HepG2 (cell line): ENCODE measurements at regions not wholly inside any gene's neighbourhood (a gene's known extent, or its start where the extent isn't known, plus 50 kb on each side); places are given as distances from the start of the nearest gene placed in this dataset.

ENCODE experiments used
- ATAC-seq: fragments of 200-7000 bp; cut with Tn5 transposase; 3 replicates; pipeline ENCODE4 v1.9.1; 2020; ENCODE audit warnings: mild to moderate bottlenecking, moderate library complexity
- BruUV-seq: library from RNA; stranded (reverse); fragments of 400-500 nt; replicated peaks from 2 replicates; lab custom pipeline; 2021; lab: Mats Ljungman, UMichigan
- CTCF ChIA-PET: fragments of 300-600 bp; formaldehyde crosslinking; extraction: SDS; loops from one replicate; lab custom pipeline; 2021; ENCODE audit warnings: low total read pairs, inconsistent platforms, low intra/inter-chr PET ratio; lab: Yijun Ruan, JAX
- POLR2A ChIA-PET: fragments of 350-600 bp; sonication (Branson Sonifier 250); formaldehyde crosslinking; loops from one replicate; lab custom pipeline; 2020; ENCODE audit warnings: antibody characterized with exemption, inconsistent platforms; lab: Yijun Ruan, JAX
- DNase-seq: peaks from one replicate; pipeline ENCODE4 v3.0.0-alpha.2; 2015; ENCODE audit warnings: low spot score
- FAIRE-seq: peaks from 3 replicates; lab custom pipeline; 2011; peaks lifted over from hg19 to GRCh38; lab: Jason Lieb, UNC
- H2AFZ ChIP-seq: one replicate; pipeline ENCODE4 v1.6.1; 2011; ENCODE audit warnings: low read length, inconsistent platforms
- H3K27ac ChIP-seq: fragments of 300-600 bp; 3 replicates; pipeline ENCODE4 v1.8.0; 2011; ENCODE audit warnings: mixed run types, mild to moderate bottlenecking, mixed read lengths, low read length, inconsistent platforms; ENCODE audit not compliant: insufficient read depth; ENCODE audit errors: extremely low read length
- H3K27me3 ChIP-seq, 2 experiments: fragments of 200-600 bp in 1 of 2; 2 replicates in 1 of 2; 3 replicates in 1 of 2; pipeline versions ENCODE4 v1.6.0 to v1.8.0; 2011; ENCODE audit warnings: low read length in 2 of 2, mild to moderate bottlenecking in 2 of 2, moderate library complexity in 2 of 2, inconsistent platforms in 1 of 2; ENCODE audit not compliant: insufficient read depth in 2 of 2, control insufficient read depth in 1 of 2
- H3K36me3 ChIP-seq, 2 experiments: fragments of 200-600 bp in 1 of 2; replicated peaks in 1 of 2; 2 replicates in 1 of 2; 3 replicates in 1 of 2; pipeline versions ENCODE4 v1.5.1 to v1.8.0; 2011; ENCODE audit warnings: low read length in 2 of 2, inconsistent platforms in 1 of 2; ENCODE audit not compliant: insufficient read depth in 2 of 2, control insufficient read depth in 1 of 2
- H3K4me1 ChIP-seq: 2 replicates; pipeline ENCODE4 v1.5.1; 2012; ENCODE audit warnings: low read length, inconsistent platforms; ENCODE audit not compliant: insufficient read depth
- H3K4me2 ChIP-seq: 2 replicates; pipeline ENCODE4 v1.6.0; 2011; ENCODE audit warnings: low read depth, low read length, inconsistent platforms
- H3K4me3 ChIP-seq, 3 experiments: fragments of 200-600 bp in 1 of 3; sonication (generic), shearing (Covaris generic) in 1 of 3; replicated peaks in 1 of 3; 2 replicates each; pipeline ENCODE4 v1.5.1; 2011 to 2016; ENCODE audit warnings: low read length in 3 of 3, inconsistent platforms in 2 of 3, low read depth in 2 of 3, mild to moderate bottlenecking in 2 of 3, control low read depth in 1 of 3, mixed read lengths in 1 of 3; ENCODE audit not compliant: insufficient read depth in 1 of 3
- H3K79me2 ChIP-seq: one replicate; pipeline ENCODE4 v1.6.1; 2011; ENCODE audit warnings: low read length, inconsistent platforms; ENCODE audit not compliant: insufficient read depth
- H3K9ac ChIP-seq: 2 replicates; pipeline ENCODE4 v1.6.0; 2011; ENCODE audit warnings: mild to moderate bottlenecking, low read depth, low read length, inconsistent platforms; ENCODE audit not compliant: insufficient read depth
- H3K9me3 ChIP-seq: 2 replicates; pipeline ENCODE4 v1.5.1; 2012; ENCODE audit warnings: mild to moderate bottlenecking, low read length
- H4K20me1 ChIP-seq: 2 replicates; pipeline ENCODE4 v1.6.0; 2011; ENCODE audit warnings: inconsistent platforms, mild to moderate bottlenecking, low read length, moderate library complexity; ENCODE audit not compliant: insufficient read depth
- CCAR2 ChIP-seq: fragments of 200-400 bp; formaldehyde crosslinking; optimal IDR thresholded peaks from 2 replicates; pipeline ENCODE3; 2018; ENCODE audit warnings: low read depth, mild to moderate bottlenecking, low read length, moderate library complexity
- E2F2 ChIP-seq: sonication (generic); formaldehyde crosslinking; IDR thresholded peaks from 2 replicates; pipeline ENCODE4 v1.4.0; 2020; ENCODE audit warnings: missing genetic modification reagents, borderline replicate concordance
- EEA1 ChIP-seq: sonication (generic); formaldehyde crosslinking; IDR thresholded peaks from 2 replicates; pipeline ENCODE4 v1.5.1; 2020; ENCODE audit warnings: mild to moderate bottlenecking, missing genetic modification reagents, borderline replicate concordance
- EZH2 ChIP-seq: conservative IDR thresholded peaks from 2 replicates; pipeline ENCODE4 v1.6.1; 2012; ENCODE audit warnings: mild to moderate bottlenecking, low read depth, low read length, moderate library complexity
- FOXK2 ChIP-seq: fragments of 450-650 bp; IDR thresholded peaks from 2 replicates; pipeline ENCODE4 v1.6.1; 2016
- GATA4 ChIP-seq: sonication (generic); IDR thresholded peaks from 2 replicates; pipeline ENCODE4 v1.6.1; 2016; ENCODE audit warnings: antibody characterized with exemption, low read depth, borderline replicate concordance
- HHEX ChIP-seq: IDR thresholded peaks from 2 replicates; pipeline ENCODE4 v1.6.1; 2016; ENCODE audit warnings: control low read depth
- HNRNPH1 ChIP-seq: fragments of 200-400 bp; formaldehyde crosslinking; optimal IDR thresholded peaks from 2 replicates; pipeline ENCODE3; 2017; ENCODE audit warnings: mild to moderate bottlenecking, low read depth, low read length
- MIXL1 ChIP-seq: IDR thresholded peaks from 2 replicates; pipeline ENCODE4 v1.6.1; 2016
- SOX13 ChIP-seq, 3 experiments: fragments of 450-650 bp in 1 of 3; sonication (generic) in 1 of 3; formaldehyde crosslinking in 1 of 3; IDR thresholded peaks in 2 of 3; conservative IDR thresholded peaks in 1 of 3; 2 replicates each; pipeline versions ENCODE4 v1.5.0 to v1.6.1; 2016 to 2020; ENCODE audit warnings: antibody characterized with exemption in 1 of 3, mild to moderate bottlenecking in 1 of 3, missing compliant biosample characterization in 1 of 3, missing genetic modification reagents in 1 of 3, moderate library complexity in 1 of 3
- SOX5 ChIP-seq: IDR thresholded peaks from 2 replicates; pipeline ENCODE4 v1.6.1; 2016; ENCODE audit warnings: borderline replicate concordance
- TEAD3 ChIP-seq: optimal IDR thresholded peaks from 2 replicates; pipeline ENCODE3; 2016; ENCODE audit warnings: borderline replicate concordance
- WIZ ChIP-seq: sonication (generic); formaldehyde crosslinking; IDR thresholded peaks from 2 replicates; pipeline ENCODE4 v1.5.1; 2020; ENCODE audit warnings: mild to moderate bottlenecking, missing genetic modification reagents
- YEATS4 ChIP-seq: sonication (generic); formaldehyde crosslinking; IDR thresholded peaks from 2 replicates; pipeline ENCODE4 v1.4.0; 2020; ENCODE audit warnings: missing genetic modification reagents, borderline replicate concordance
- ZNF232 ChIP-seq: sonication (generic); formaldehyde crosslinking; IDR thresholded peaks from 2 replicates; pipeline ENCODE4 v1.4.0; 2020; ENCODE audit warnings: missing genetic modification reagents, borderline replicate concordance
- ZNF770 ChIP-seq: sonication (generic); formaldehyde crosslinking; IDR thresholded peaks from 2 replicates; pipeline ENCODE4 v1.5.0; 2020; ENCODE audit warnings: mild to moderate bottlenecking, missing genetic modification reagents
- WGBS: methylation state at CpG from one replicate; pipeline ENCODE4 v1.1.6; 2017; ENCODE audit warnings: low lambda C conversion rate; 5-methylcytosine and 5-hydroxymethylcytosine counted together
- in situ Hi-C: cut with HindIII; loops from 2 replicates; pipeline ENCODE4 v1.10.0; 2017; ENCODE audit warnings: low pct_unique_long_range_greater_than_20kb; ENCODE audit not compliant: extremely low pct_ligation_motif_present
- intact Hi-C: fragments of 100-400 bp; cut with micrococcal nuclease; formaldehyde crosslinking; loops from one replicate; pipeline ENCODE4 v1.10.0; 2022; ENCODE audit not compliant: unreplicated experiment
- TF ChIP-seq, protein P1 (sequence below): sonication (generic); formaldehyde crosslinking; IDR thresholded peaks from 2 replicates; pipeline ENCODE4 v1.4.0; 2020; ENCODE audit warnings: missing genetic modification reagents

GRCh38 chr6:26258212-26258977, 106.6 kb upstream of the BTN3A2 start:
- in situ Hi-C loops: no loop called here
- Histone ChIP-seq H2AFZ (no peak overlapping the region), H3K4me2 (peak overlapping the region; percentile 68), H3K9me3 (no peaks in the 10 kb centered on the region), H4K20me1 (no peaks in the 10 kb centered on the region), H3K4me3 (peak overlapping the region; percentile 26 to 54 (median 43); a peak in 4 of 6 replicates), H3K27ac (peak overlapping the region; percentile 46), H3K9ac (no peak overlapping the region), H3K36me3 (no peaks in the 10 kb centered on the region), H3K27me3 (no peaks in the 10 kb centered on the region), H3K79me2 (no peaks in the 10 kb centered on the region), H3K4me1 (peaks cover 69% of the 10 kb centered on the region)
- DNase-seq: peak; percentile 47
- peak; percentile 55 for ATAC-seq
- no peak for FAIRE-seq
- no TSS peak for BruUV-seq
- 19% methylated on average over 5 of the region's 5 CpGs for WGBS
- ChIA-PET POLR2A (interaction anchor here (1.0 to 4.8 kb wide), 9 partner anchors 8 to 59 kb away, joined by 3 to 22 read pairs (median 4); a partner anchor contains a TSS), CTCF (no interaction called here)
- intact Hi-C loops: loop anchor here (5.0 kb wide), 1 partner anchor 64 kb away; no protein-coding TSS in a partner anchor
- TF ChIP-seq HNRNPH1 (no peak), SOX13 (IDR thresholded peaks at IDR 0.05) (no peak), SOX13 (CRISPR knock-in tag; conservative IDR thresholded peaks at IDR 0.05 in 1 of 2, IDR thresholded peaks at IDR 0.05 in 1 of 2) (peak in 1 of 2 experiments; percentile 28; a peak in 1 of 4 replicates), TEAD3 (no peak), WIZ (no peak), HHEX (CRISPR knock-in tag) (no peak), MIXL1 (CRISPR knock-in tag) (peak; percentile 97), CCAR2 (no peak), GATA4 (no peak), SOX5 (CRISPR knock-in tag) (peak; percentile 16; the same call in 1 of the 2 replicates), FOXK2 (no peak), ZNF232 (CRISPR knock-in tag) (0 out of 2 replicates have a peak, but pooled peaks have one; percentile 31), ZNF770 (no peak), YEATS4 (CRISPR knock-in tag) (0 out of 2 replicates have a peak, but pooled peaks have one; percentile 20), EZH2 (no peak), EEA1 (no peak), E2F2 (no peak)
- TF ChIP-seq, protein P1, sequence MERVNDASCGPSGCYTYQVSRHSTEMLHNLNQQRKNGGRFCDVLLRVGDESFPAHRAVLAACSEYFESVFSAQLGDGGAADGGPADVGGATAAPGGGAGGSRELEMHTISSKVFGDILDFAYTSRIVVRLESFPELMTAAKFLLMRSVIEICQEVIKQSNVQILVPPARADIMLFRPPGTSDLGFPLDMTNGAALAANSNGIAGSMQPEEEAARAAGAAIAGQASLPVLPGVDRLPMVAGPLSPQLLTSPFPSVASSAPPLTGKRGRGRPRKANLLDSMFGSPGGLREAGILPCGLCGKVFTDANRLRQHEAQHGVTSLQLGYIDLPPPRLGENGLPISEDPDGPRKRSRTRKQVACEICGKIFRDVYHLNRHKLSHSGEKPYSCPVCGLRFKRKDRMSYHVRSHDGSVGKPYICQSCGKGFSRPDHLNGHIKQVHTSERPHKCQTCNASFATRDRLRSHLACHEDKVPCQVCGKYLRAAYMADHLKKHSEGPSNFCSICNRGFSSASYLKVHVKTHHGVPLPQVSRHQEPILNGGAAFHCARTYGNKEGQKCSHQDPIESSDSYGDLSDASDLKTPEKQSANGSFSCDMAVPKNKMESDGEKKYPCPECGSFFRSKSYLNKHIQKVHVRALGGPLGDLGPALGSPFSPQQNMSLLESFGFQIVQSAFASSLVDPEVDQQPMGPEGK (CRISPR knock-in tag): no peak
